ENCODE measurements at regions not wholly inside any gene's neighbourhood (a gene's known extent, or its start where the extent isn't known, plus 50 kb on each side); places are given as distances from the start of the nearest gene placed in this dataset.

DNA sequence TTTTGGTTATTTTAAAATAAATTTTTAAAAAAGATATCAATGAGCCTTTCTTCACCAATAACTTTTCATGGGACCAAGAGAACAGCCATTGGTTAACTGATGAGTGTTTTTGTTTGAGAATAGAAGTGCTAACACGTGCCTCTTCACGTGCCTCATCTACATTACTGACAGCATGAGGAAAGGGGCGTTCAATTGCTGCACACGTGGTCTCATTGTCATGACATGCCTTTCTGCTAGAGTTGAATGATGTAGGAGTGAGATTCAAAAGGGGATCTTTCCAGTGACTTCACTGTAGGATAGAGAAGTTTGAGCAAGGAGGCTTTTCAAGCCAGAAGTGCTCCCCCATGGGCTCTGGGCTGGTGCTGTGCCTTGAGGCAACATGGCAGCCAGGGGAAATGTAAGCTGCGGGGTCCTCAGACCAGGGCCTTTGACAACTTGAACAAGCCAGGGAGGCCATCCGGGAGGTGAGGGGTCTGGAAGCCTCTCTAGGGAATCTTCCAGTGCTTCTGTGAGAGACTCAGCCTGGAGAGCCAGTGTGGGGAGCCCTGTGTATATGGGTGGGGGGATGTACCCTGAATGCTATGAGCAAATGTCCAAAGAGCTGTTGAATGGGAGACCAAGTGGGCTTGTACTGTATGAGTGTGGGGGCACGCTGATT lies 51.2 kb upstream of the FSTL4 start:
- TF ChIP-seq, protein P1, sequence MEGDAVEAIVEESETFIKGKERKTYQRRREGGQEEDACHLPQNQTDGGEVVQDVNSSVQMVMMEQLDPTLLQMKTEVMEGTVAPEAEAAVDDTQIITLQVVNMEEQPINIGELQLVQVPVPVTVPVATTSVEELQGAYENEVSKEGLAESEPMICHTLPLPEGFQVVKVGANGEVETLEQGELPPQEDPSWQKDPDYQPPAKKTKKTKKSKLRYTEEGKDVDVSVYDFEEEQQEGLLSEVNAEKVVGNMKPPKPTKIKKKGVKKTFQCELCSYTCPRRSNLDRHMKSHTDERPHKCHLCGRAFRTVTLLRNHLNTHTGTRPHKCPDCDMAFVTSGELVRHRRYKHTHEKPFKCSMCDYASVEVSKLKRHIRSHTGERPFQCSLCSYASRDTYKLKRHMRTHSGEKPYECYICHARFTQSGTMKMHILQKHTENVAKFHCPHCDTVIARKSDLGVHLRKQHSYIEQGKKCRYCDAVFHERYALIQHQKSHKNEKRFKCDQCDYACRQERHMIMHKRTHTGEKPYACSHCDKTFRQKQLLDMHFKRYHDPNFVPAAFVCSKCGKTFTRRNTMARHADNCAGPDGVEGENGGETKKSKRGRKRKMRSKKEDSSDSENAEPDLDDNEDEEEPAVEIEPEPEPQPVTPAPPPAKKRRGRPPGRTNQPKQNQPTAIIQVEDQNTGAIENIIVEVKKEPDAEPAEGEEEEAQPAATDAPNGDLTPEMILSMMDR (IDR thresholded peaks at IDR 0.05; ENCODE audit: poor library complexity, severe bottlenecking), result no peak
- TF ChIP-seq, protein P2, sequence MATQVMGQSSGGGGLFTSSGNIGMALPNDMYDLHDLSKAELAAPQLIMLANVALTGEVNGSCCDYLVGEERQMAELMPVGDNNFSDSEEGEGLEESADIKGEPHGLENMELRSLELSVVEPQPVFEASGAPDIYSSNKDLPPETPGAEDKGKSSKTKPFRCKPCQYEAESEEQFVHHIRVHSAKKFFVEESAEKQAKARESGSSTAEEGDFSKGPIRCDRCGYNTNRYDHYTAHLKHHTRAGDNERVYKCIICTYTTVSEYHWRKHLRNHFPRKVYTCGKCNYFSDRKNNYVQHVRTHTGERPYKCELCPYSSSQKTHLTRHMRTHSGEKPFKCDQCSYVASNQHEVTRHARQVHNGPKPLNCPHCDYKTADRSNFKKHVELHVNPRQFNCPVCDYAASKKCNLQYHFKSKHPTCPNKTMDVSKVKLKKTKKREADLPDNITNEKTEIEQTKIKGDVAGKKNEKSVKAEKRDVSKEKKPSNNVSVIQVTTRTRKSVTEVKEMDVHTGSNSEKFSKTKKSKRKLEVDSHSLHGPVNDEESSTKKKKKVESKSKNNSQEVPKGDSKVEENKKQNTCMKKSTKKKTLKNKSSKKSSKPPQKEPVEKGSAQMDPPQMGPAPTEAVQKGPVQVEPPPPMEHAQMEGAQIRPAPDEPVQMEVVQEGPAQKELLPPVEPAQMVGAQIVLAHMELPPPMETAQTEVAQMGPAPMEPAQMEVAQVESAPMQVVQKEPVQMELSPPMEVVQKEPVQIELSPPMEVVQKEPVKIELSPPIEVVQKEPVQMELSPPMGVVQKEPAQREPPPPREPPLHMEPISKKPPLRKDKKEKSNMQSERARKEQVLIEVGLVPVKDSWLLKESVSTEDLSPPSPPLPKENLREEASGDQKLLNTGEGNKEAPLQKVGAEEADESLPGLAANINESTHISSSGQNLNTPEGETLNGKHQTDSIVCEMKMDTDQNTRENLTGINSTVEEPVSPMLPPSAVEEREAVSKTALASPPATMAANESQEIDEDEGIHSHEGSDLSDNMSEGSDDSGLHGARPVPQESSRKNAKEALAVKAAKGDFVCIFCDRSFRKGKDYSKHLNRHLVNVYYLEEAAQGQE (IDR thresholded peaks at IDR 0.05; ENCODE audit: borderline replicate concordance), result no peak
- TF ChIP-seq POLR2AphosphoS5 (IDR thresholded peaks at IDR 0.05), result no peak
- no peak for TF ChIP-seq EP300 (conservative IDR thresholded peaks at IDR 0.05; ENCODE audit: poor library complexity, severe bottlenecking)

Data from neural cell (in vitro differentiated cells).